SK-N-MC (cell line): ENCODE measurements at regions not wholly inside any gene's neighbourhood (a gene's known extent, or its start where the extent isn't known, plus 50 kb on each side); places are given as distances from the start of the nearest gene placed in this dataset.

Experiments used
- EZH2 ChIP-seq: fragments of 200-600 bp; sonication (generic); IDR thresholded peaks from one replicate; pipeline ENCODE4 v1.6.1; 2017; ENCODE audit warnings: antibody characterized with exemption
- POLR2AphosphoS5 ChIP-seq: IDR thresholded peaks from 2 replicates; pipeline ENCODE4 v1.6.1; 2012; ENCODE audit warnings: mild to moderate bottlenecking, low read depth, low read length, borderline replicate concordance

GRCh38 chr12:28933176-28933575, 215.9 kb upstream of the FAR2 start:
- TF ChIP-seq EZH2 (no peak), POLR2AphosphoS5 (no peak)
